Astrocyte (in vitro differentiated cells and primary cell): ENCODE measurements at regions not wholly inside any gene's neighbourhood (a gene's known extent, or its start where the extent isn't known, plus 50 kb on each side); places are given as distances from the start of the nearest gene placed in this dataset.

Source experiments
- CTCF ChIP-seq: IDR thresholded peaks from 2 replicates; pipeline ENCODE4 v1.5.1; 2011; ENCODE audit warnings: low read depth, mild to moderate bottlenecking, inconsistent platforms, low read length, moderate library complexity; ENCODE audit not compliant: insufficient read depth
- EZH2 ChIP-seq: IDR thresholded peaks from 2 replicates; pipeline ENCODE4 v1.6.1; 2012; ENCODE audit warnings: mild to moderate bottlenecking, low read length, inconsistent platforms; ENCODE audit not compliant: insufficient read depth

GRCh38 chr10:129333706-129334105 is 133.3 kb upstream of the MGMT start:
- TF ChIP-seq CTCF (no peak), EZH2 (no peak)
